GM21526 (cell line): ENCODE measurements at regions not wholly inside any gene's neighbourhood (a gene's known extent, or its start where the extent isn't known, plus 50 kb on each side); places are given as distances from the start of the nearest gene placed in this dataset.
"Not testable (repeated sequence)": the region's sequence is repeated elsewhere in the genome, so short reads cannot be mapped to it uniquely, and the experiment has no call there.

Experiments
- ATAC-seq: cut with Tn5 transposase; IDR thresholded peaks from one replicate; pipeline ENCODE4 v1.9.1; 2021; ENCODE audit warnings: moderate library complexity; ENCODE audit not compliant: unreplicated experiment, low FRiP score

- ATAC-seq = not testable (repeated sequence)
Measured at GRCh38 chr2:87476223-87476872, 271.5 kb upstream of the PLGLB2 start.

- not testable (repeated sequence) for ATAC-seq
Measured at GRCh38 chr2:87476936-87477335, 271.0 kb upstream of the PLGLB2 start.

- ATAC-seq = not testable (repeated sequence)
Measured at GRCh38 chr2:87477669-87478428, 270.0 kb upstream of the PLGLB2 start.

GRCh38 chr2:87478911-87479310 is 269.0 kb upstream of the PLGLB2 start:
- ATAC-seq = not testable (repeated sequence)

- ATAC-seq = not testable (repeated sequence)
Measured at GRCh38 chr2:87483093-87483680, 264.7 kb upstream of the PLGLB2 start.

- not testable (repeated sequence) for ATAC-seq
Measured at GRCh38 chr2:87484363-87484762, 263.5 kb upstream of the PLGLB2 start.

- not testable (repeated sequence) for ATAC-seq
Measured at GRCh38 chr2:87485455-87485854, 262.4 kb upstream of the PLGLB2 start.

GRCh38 chr2:87485884-87486283 is 262.0 kb upstream of the PLGLB2 start:
- ATAC-seq = peak; percentile 85

GRCh38 chr2:87486413-87486812 is 261.5 kb upstream of the PLGLB2 start:
- ATAC-seq = not testable (repeated sequence)

GRCh38 chr2:87488021-87488420 is 259.9 kb upstream of the PLGLB2 start:
- not testable (repeated sequence) for ATAC-seq

- not testable (repeated sequence) for ATAC-seq
Measured at GRCh38 chr2:87488991-87489390, 258.9 kb upstream of the PLGLB2 start.

- not testable (repeated sequence) for ATAC-seq
Measured at GRCh38 chr2:87494846-87495245, 253.0 kb upstream of the PLGLB2 start.

- not testable (repeated sequence) for ATAC-seq
Measured at GRCh38 chr2:87495455-87495854, 252.4 kb upstream of the PLGLB2 start.

- peak; percentile 81 for ATAC-seq
Measured at GRCh38 chr2:87496036-87497006, 251.6 kb upstream of the PLGLB2 start.

- not testable (repeated sequence) for ATAC-seq
Measured at GRCh38 chr2:87497135-87497534, 250.8 kb upstream of the PLGLB2 start.

GRCh38 chr2:87497700-87498099 is 250.2 kb upstream of the PLGLB2 start:
- ATAC-seq = not testable (repeated sequence)

- ATAC-seq = peak; percentile 53
Measured at GRCh38 chr2:87498169-87498853, 249.6 kb upstream of the PLGLB2 start.

- ATAC-seq = not testable (repeated sequence)
Measured at GRCh38 chr2:87498854-87499238, 249.0 kb upstream of the PLGLB2 start.

- ATAC-seq = not testable (repeated sequence)
Measured at GRCh38 chr2:87499860-87500259, 248.0 kb upstream of the PLGLB2 start.

- ATAC-seq = not testable (repeated sequence)
Measured at GRCh38 chr2:87500421-87500820, 247.5 kb upstream of the PLGLB2 start.
